NCI-H146 treated with DMSO at 0.1 percent for 48 hours (cell line): ENCODE measurements at regions not wholly inside any gene's neighbourhood (a gene's known extent, or its start where the extent isn't known, plus 50 kb on each side); places are given as distances from the start of the nearest gene placed in this dataset.

Source experiments
- DNase-seq: peaks from one replicate; lab custom pipeline; 2025; ENCODE audit not compliant: unreplicated experiment; lab: John Stamatoyannopoulos, UW

DNA sequence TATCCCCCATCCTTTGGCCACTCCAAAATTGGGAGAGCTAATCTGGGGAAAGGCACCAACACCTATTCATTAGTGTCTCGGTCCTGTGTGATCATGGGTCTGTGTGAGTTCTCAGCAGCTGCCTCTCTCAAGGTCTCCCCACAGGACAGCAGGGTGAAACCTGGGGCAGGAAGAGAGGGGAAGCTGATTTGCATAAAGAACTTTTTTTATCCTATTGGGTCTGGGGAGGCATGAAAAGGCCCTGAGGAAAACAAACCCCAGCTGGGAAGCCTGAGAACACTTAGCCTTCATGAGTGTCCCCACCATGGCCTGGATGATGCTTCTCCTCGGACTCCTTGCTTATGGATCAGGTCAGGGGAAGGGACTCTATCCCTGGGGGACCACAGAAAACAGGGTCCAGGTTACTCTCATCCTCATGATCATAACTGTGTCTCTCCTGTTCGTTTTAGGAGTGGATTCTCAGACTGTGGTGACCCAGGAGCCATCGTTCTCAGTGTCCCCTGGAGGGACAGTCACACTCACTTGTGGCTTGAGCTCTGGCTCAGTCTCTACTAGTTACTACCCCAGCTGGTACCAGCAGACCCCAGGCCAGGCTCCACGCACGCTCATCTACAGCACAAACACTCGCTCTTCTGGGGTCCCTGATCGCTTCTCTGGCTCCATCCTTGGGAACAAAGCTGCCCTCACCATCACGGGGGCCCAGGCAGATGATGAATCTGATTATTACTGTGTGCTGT lies 116.0 kb upstream of the TOP3B start:
- DNase-seq, result no peak

DNA sequence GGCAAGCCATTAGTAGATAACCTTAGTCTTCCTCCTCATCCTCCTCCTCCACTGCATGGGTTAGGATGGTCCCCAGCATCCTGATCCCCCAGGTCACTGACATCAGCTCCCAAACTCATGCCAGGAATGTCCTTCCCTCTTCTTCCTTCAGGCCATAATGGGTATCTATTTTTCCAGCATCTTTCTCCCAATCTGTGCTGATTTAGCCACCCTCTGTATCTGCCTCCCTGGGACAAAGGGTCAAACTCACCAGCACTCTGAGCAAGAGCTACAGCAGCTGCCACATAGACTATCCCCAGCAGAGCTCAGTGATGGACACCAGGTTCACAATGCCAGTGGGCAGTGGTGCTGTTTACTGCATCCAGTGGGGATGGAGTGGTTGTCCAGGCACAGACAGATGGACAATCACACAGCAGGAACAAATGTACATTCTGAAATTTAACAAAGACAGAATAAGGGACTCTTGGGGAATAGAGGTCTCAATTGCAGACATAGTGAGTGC lies 115.2 kb upstream of the TOP3B start:
- DNase-seq, result no peak

DNA sequence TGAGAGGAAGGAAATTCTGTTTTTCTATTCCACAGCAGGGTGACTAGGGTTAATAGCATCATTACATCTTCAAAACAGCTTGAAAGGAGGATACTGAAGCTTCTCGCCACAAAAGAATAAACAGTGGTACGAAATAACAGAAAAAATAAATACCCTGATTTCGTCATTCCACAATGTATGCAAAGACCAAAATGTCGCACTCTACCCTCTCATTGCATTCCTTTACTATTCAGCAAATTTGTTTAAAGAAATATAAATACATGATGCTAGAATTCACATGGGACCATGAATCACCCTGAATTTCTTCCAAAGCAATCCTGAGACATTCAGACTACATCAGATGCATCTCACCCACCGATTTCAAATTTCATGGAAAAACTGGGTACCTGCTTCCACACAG lies 112.3 kb upstream of the TOP3B start:
- DNase-seq, result no peak

DNA sequence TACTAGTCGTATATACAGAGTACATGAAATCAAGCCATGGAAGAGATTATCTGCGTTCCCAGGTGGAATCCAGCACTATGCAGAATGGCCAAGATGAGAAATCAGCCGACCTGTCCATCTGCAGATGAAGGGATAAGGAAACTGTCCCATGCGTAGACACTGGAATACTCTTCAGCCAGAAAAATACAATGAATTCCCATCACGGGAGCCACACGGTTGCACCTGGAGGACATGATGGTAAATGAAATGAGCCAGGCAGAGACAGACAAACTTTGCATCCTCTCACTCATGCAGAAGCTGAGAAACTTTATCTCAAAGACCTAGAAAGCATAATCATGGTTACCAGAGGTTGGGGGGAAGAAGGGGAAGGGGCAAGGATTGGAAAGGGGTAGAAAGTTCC lies 111.9 kb upstream of the TOP3B start:
- no peak for DNase-seq

DNA sequence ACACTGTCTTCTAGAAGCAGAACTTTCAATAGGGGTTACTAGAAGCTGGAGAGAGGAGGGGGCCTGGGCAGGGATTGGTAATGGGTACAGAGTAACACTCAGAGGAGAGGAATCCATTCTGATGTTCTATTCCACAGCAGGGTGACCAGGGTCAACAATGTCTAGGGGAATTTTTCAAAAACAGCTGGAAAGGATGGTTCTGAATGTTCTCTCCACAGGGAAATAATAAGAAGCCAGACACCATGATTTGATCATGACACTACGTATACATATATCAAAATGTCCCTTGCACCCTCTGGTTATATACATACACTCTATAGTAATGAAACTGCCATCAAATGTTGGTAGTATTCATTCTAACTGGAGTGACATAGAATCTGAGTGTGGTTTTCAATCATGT lies 111.2 kb upstream of the TOP3B start:
- no peak for DNase-seq

DNA sequence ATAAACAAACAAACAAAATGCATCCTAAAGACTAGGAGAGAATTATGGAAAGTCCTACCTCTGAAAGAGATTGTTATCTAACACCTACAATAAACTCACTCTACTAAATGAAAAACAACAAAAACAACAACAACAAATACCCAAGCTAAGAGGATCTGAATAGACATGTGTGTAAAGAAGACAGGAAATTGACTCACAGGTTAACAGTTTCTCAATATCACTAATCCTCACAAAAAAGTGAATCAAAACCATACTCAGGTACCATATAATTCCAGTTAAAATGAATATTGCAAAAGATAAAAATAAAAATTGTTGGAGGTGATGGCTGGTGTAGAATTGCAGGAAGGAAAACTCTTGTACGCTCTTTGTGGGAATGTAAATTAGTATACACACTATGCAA lies 110.4 kb upstream of the TOP3B start:
- DNase-seq, result no peak

DNA sequence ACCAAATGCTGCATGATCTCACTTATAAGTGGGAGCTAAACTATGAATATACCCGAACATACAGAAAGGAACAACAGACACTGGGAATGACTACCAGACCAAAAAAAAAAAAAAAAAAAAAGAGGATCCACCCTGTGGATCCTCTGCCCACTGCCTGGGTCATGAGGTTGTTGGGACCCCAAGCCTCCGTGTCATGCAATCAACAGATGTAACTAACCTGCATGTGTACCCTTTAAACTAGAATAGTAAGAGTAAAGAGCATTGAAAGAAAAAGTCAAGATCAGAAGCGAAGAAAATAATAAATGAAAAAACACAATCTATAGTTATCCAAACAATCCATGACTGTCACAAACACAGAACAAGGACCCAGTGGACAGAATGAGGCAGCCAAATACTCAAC lies 109.5 kb upstream of the TOP3B start:
- DNase-seq, result no peak

DNA sequence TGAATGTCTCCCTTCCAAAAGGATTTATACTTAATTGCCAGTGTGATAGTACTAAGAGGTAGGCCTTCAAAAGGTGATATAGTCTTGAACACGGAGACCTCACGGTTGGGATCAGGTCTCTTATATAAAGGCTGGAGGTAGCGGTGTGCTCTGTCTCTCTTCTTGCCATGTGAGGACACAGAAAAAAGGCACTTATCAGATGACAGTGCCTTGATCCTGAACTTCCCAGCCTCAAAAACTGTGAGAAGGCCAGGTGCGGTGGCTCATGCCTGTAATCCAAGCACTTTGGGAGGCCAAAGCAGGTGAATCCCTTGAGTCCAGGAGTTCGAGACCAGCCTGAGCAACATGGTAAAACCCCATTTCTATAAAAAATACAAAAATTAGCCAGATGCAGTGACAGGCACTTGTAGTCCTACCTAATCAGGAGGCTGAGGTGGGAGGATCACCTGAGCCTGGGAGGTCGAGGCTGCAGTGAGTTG lies 108.9 kb upstream of the TOP3B start:
- DNase-seq, result no peak

DNA sequence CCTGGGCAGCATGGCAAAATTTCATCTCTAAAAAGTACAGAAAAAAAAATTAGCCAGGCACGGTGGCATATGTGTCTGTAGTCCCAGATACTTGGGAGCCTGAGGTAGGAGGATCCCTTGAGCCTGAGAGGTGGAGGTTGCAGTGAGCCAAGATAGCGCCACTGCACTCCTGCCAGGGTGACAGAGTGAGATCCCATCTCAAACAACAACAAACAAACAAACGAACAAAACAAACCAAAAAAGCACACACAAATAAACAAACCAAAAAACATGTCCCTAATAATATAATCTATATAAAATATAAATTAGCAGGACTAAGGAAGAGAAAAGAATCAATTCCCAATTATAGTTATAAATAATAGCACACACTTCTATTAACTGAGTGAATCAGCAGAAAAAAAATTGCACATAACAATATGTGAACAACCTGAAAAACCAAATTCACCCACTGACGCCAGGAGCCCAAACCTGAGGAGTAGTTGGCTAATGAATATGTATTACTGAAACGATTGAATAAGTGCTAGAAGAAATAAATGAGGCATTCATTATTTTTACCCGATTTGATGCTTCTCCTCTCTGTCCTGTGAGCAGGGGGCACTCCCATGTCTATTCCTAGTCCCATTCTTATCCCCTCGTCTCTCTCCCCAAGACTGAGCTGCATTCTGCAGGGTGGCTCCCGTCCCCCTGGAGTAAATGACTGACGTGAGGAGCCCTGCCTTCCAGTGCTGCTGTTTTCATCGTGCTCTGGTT lies 108.2 kb upstream of the TOP3B start:
- no peak for DNase-seq

DNA sequence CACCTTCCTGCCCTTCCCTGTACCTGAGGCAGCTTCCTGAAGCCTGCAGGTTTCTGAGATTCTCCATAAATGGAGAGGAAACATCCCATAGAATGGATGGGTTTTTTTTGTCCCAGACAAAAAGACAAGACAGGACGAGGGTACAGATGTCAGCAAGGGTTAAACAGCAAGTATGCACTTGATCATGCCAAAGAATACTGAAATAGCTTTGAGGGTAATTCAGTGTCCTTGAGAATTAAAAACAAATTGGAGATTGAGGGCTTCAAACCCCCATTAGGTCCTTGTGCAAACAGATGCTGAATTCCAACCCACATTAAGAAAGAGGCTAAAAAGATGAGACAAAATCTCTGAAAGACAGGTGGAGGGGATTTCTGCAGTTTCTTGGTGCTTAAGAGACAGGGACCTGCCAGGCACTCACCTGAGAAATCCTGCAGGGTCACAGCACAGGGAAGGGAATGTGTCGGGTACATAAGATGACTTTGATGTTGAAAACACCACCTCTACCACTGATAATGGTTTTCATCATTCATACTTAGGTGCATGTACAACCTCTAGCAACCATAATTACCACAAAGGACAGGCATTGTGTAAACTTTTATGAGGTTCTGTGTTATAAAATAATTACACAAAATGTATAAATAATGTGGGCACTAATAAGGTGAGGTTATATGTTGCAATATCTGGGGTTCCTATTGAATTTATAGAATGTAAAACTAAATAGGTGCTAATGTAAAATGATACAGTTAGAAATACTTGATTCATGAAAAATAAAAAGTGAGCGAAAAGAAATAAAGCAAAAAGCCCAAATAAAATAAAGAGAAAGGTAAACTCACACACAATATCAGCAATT lies 107.1 kb upstream of the TOP3B start:
- no peak for DNase-seq

DNA sequence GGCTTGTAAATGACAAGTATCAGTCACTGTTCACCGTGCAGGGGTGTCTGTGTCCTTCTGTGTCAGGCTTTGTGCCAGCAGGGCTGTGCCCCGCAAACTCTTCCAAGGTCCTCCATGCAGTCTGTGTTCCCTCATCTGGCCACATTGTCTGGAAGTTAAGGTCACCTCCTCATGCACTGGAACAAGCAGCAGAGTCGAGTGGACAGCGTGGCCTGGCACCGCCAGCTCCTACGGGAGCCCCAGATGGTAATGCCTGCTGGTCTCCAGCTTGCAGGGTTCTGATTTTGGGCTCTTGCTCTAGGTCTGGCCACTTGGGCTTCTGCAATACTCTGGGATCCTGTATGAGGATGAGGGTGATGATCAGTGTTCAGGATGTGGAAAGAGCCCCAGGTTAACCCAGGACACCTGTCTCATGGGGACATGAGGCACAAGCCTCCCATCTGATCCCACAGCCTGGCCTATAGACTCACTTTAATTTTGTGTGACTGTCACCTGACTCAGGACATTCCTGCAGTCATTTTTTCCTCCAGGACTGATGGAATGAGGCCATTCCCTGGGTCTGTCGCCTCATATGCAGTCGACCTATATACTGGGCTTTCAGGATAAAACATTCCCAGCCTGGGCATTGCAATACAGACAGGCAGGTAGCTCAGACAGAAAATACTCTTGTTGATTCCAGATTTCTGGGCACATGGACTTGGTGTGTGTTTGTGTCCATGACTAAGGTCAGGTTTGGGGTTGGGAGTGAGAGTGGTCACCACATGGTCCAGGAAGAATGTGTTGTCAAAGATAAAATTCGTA lies 106.3 kb upstream of the TOP3B start:
- no peak for DNase-seq

DNA sequence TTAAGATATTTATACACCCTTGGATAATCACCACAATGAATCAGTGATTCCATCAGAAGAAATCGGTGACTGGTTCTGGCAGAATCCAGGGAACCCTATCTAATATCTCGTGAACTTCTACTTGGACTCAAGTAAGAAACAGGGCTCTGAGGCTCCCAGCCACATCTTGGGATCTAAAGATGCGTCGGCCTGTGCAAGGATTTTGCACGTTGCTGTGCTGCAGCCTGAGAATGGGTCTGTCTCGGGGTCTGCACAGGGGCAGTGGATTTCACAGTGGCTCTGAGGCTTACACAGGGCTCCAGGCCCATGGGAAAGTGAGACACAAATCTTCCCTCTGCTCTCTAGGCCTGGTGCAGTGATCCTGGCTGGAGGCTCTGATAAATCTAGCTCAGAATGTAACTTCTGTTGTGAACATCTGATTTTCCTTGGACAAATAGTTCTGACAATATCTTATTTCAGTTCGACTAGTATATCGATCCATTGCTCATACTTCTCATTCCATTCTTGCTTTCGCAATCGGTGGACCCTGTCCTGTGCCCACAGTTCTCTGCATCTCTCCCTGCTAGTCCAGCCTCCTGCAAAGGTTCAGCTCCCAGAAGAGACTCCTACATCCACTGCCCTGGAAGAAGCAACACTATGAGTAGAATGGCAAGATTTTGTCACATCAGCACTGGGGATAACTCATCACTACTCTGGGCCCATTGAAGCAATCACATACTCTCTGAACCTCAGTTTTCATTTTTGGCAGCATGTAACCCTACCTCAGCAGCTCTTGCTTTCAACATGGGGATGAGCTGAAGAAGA lies 105.5 kb upstream of the TOP3B start:
- no peak for DNase-seq

DNA sequence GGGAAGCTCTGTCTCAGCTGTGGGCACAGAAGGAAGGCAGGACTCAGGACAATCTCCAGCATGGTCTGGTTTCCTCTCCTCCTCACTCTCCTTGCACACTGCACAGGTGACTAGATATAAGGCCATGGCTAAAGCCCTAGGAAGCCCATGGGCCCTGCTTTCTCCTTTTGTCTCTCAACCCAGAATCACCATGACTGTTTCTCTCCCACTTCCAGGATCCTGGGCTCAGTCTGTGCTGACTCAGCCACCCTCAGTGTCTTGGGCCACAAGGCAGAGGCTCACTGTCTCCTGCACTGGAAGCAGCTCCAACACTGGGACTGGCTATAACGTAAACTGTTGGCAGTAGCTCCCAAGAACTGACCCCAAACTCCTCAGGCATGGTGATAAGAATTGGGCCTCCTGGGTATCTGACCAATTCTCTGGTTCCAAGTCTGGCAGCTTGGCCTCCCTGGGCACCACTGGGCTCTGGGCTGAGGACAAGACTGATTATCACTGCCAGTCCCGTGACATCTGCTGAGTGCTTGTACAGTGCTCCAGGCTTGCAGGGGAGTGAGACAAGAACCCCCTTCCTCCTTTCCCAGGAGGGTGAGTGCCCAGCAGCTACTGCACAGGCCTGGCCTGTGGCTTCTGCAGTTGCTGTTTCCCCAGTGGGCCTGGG lies 104.0 kb upstream of the TOP3B start:
- no peak for DNase-seq

DNA sequence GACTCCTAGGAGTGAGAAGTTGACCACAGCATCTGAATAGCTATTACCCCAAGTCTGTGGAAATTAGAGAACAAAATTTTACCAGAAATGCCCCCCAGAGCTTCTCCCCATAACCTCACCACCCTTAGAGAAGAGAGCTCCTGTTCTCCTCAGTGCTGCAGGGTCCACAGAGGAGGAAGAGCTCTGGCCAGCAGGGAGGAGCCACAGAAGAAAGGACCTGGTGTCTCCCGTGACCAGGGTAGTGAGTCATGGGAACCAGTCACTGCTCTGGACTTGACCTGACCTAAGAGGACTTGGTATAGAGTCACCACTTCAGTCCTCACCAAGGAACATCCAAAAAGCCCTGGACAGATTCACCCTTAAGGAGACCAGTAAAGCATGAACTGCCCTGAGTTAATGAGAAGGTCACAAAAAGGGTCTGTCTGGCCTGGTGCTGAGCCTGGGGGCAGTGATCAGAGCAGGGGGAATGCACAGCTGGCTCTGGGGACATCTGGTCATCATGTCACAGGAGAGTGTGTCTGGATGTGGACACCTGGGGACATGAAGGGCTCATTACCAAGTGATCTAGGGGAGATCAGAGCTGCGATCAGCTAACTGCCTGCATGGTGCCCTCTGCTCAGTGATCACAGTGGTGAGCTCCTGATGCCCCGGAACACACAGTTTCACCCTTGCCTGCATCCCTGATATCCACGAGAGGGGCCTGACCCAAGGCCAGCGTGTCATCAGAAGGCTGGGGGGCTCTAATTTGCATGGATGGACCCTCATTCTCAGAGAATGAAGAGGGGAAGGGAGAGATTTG lies 103.3 kb upstream of the TOP3B start:
- no peak for DNase-seq

DNA sequence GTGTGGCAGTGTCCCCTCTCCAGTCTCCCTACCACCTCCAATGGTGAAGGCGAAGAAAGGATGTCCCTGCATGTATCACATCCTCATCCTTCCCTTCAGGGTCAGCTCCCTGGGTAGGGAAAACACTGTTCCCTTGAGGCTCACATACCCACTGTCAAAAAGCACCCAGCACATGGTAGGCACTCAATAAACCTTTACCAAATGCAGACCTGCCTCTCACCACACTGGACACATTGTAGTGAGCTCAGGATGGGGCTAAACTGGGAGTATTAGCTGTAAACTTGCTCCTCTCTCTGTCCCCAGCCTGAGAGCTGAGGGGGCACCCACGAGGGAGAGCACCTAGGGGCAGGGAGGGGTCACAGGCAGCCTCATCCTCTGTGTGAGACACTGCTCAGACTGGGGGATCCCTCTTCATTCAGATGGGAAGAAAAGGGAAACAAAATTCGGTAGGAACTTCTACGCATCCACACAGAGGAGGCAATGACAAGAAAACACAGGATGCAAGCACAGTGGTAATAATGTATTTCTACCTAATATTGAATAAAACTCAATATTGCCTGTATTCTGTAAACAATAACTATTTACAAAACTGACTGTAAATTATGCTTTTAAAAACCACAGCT lies 101.6 kb upstream of the TOP3B start:
- no peak for DNase-seq

DNA sequence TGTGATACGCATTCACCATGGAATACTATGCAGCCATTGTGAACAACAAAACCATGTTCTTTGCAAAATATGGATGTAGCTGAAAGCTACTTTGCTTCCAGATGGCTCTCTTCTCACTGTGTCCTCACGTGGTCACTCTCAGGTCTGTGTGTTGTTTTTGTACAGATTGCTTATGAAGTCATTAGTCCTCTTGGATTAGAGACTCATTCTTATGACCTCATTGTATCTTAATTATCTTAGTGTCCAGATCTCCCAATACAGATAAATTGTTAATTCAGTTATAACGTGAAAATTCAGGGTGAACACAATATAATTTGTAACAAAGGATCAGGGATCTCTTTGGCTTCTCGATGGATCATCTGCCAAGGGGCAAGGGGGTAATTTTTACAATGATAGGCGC lies 100.4 kb upstream of the TOP3B start:
- DNase-seq, result no peak

DNA sequence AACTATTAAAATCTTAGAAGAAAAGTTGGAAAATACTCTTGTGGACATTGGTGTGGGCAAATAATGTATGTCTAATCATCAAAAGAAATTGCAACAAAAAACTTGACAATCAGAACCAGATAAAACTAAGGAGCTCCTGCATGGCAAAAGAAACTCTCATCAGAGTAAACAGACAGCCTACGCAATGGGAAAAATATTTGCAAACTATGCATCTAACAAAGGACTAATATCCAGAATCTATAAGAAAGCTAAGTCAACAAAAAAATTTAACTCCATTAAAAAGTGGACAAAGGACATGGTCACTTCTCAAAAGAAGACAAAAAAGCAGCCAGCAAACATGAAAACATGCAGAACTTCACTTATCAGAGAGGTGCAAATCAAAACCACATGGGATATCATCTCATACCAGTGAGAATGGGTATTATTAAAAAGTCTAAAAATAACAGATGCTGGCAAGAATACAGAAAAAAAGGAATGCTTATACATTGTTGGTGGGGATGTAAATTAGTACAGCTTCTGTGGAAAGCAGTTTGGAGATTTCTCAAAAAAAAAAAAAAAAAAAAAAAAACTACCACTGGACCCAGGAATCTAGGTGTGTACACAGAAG lies 99.7 kb upstream of the TOP3B start:
- no peak for DNase-seq

DNA sequence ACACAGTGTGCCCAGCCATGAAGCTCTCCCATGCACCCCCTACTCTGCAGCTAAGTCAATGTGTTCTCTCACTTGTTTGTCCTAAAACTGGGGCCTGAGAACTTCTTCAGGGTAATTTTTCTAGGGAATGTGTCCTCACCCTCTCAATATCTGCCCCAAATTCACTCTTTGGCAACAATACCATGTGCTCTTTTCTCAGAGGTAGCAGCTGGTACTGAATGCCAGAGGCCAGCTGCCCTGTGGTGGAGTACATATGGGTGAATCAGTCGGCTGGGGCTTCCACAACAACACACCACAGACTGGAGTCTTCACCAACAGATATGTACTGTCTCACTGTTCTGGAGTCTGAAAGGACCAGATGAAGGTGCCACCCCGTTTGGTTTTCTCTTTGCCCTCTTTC lies 97.7 kb upstream of the TOP3B start:
- DNase-seq, result no peak
